Glutamatergic neuron (in vitro differentiated cells): ENCODE measurements at regions not wholly inside any gene's neighbourhood (a gene's known extent, or its start where the extent isn't known, plus 50 kb on each side); places are given as distances from the start of the nearest gene placed in this dataset.

Experiments used
- DNase-seq: peaks from one replicate; pipeline ENCODE4 v3.0.0; 2022
- H3K27ac Mint-ChIP-seq: one replicate; pipeline ENCODE4 v1.8.0; 2020; ENCODE audit warnings: mild to moderate bottlenecking, mixed read lengths, inconsistent platforms; ENCODE audit not compliant: unreplicated experiment
- H3K27me3 Mint-ChIP-seq: one replicate; pipeline ENCODE4 v1.8.0; 2020; ENCODE audit warnings: mild to moderate bottlenecking, moderate library complexity, mixed read lengths, inconsistent platforms; ENCODE audit not compliant: unreplicated experiment
- H3K36me3 Mint-ChIP-seq: one replicate; pipeline ENCODE4 v1.8.0; 2020; ENCODE audit warnings: mild to moderate bottlenecking, mixed read lengths, inconsistent platforms; ENCODE audit not compliant: unreplicated experiment
- H3K4me1 Mint-ChIP-seq: one replicate; pipeline ENCODE4 v1.8.0; 2020; ENCODE audit warnings: mild to moderate bottlenecking, low read depth, mixed read lengths, inconsistent platforms; ENCODE audit not compliant: unreplicated experiment
- H3K4me3 Mint-ChIP-seq: one replicate; pipeline ENCODE4 v1.8.0; 2020; ENCODE audit warnings: mild to moderate bottlenecking, mixed read lengths, inconsistent platforms; ENCODE audit not compliant: unreplicated experiment
- H3K9me3 Mint-ChIP-seq: one replicate; pipeline ENCODE4 v1.8.0; 2020; ENCODE audit warnings: mild to moderate bottlenecking, moderate library complexity, mixed read lengths, inconsistent platforms; ENCODE audit not compliant: unreplicated experiment
- CTCF ChIP-seq: fragments of 200-600 bp; sonication (generic); IDR thresholded peaks from one replicate; pipeline ENCODE4 v1.5.0; 2021; ENCODE audit not compliant: partially characterized antibody, unreplicated experiment

GRCh38 chr5:163245584-163245983 lies 191.8 kb upstream of the CCNG1 start:
- Mint-ChIP-seq H3K4me3 (no peak overlapping the region), H3K27ac (no peak overlapping the region), H3K4me1 (no peaks in the 10 kb centered on the region), H3K27me3 (peaks cover 2% of the 10 kb centered on the region), H3K9me3 (peaks cover 2% of the 10 kb centered on the region), H3K36me3 (no peaks in the 10 kb centered on the region)
- no peak for TF ChIP-seq CTCF
- no peak for DNase-seq

GRCh38 chr5:163248333-163248732 lies 189.1 kb upstream of the CCNG1 start:
- Mint-ChIP-seq H3K36me3 (no peaks in the 10 kb centered on the region), H3K4me1 (no peaks in the 10 kb centered on the region), H3K9me3 (peaks cover 2% of the 10 kb centered on the region), H3K4me3 (no peak overlapping the region), H3K27me3 (peaks cover 5% of the 10 kb centered on the region), H3K27ac (no peak overlapping the region)
- TF ChIP-seq CTCF: no peak
- DNase-seq: no peak

GRCh38 chr5:163248871-163249270 lies 188.5 kb upstream of the CCNG1 start:
- no peak for DNase-seq
- H3K9me3 Mint-ChIP-seq: peaks cover 2% of the 10 kb centered on the region
- TF ChIP-seq CTCF: no peak
- peaks cover 5% of the 10 kb centered on the region for H3K27me3 Mint-ChIP-seq
- no peak overlapping the region for H3K4me3 Mint-ChIP-seq
- no peaks in the 10 kb centered on the region for H3K4me1 Mint-ChIP-seq
- no peak overlapping the region for H3K27ac Mint-ChIP-seq
- H3K36me3 Mint-ChIP-seq: no peaks in the 10 kb centered on the region

- no peak for DNase-seq
- no peak overlapping the region for H3K4me3 Mint-ChIP-seq
- no peaks in the 10 kb centered on the region for H3K36me3 Mint-ChIP-seq
- peaks cover 3% of the 10 kb centered on the region for H3K27me3 Mint-ChIP-seq
- H3K4me1 Mint-ChIP-seq: no peaks in the 10 kb centered on the region
- no peak overlapping the region for H3K27ac Mint-ChIP-seq
- H3K9me3 Mint-ChIP-seq: no peaks in the 10 kb centered on the region
- no peak for TF ChIP-seq CTCF
Observed at GRCh38 chr5:163252950-163253349, 184.4 kb upstream of the CCNG1 start.

- Mint-ChIP-seq H3K4me3 (no peak overlapping the region), H3K9me3 (no peaks in the 10 kb centered on the region), H3K4me1 (no peaks in the 10 kb centered on the region), H3K27ac (no peak overlapping the region), H3K27me3 (no peaks in the 10 kb centered on the region), H3K36me3 (no peaks in the 10 kb centered on the region)
- TF ChIP-seq CTCF: no peak
- no peak for DNase-seq
Observed at GRCh38 chr5:163259495-163259894, 177.9 kb upstream of the CCNG1 start.
